ENCODE measurements at regions not wholly inside any gene's neighbourhood (a gene's known extent, or its start where the extent isn't known, plus 50 kb on each side); places are given as distances from the start of the nearest gene placed in this dataset.
"Not testable (repeated sequence)": the region's sequence is repeated elsewhere in the genome, so short reads cannot be mapped to it uniquely, and the experiment has no call there.

- DNase-seq: no peak
Measured at GRCh38 chr5:124796495-124796894, 50.1 kb upstream of the ZNF608 start.

- DNase-seq: no peak
Measured at GRCh38 chr5:124797665-124798087, 51.2 kb upstream of the ZNF608 start.

GRCh38 chr5:124798890-124799289 lies 52.5 kb upstream of the ZNF608 start:
- DNase-seq: no peak

GRCh38 chr5:124801551-124801950 lies 55.1 kb upstream of the ZNF608 start:
- DNase-seq: no peak

GRCh38 chr5:124803617-124804323 lies 57.3 kb upstream of the ZNF608 start:
- no peak for DNase-seq

- DNase-seq: no peak
Measured at GRCh38 chr5:124806026-124806372, 59.6 kb upstream of the ZNF608 start.

- DNase-seq: no peak
Measured at GRCh38 chr5:124806373-124807077, 60.1 kb upstream of the ZNF608 start.

GRCh38 chr5:124808842-124809268 lies 62.4 kb upstream of the ZNF608 start:
- no peak for DNase-seq

- no peak for DNase-seq
Measured at GRCh38 chr5:124810396-124811006, 64.1 kb upstream of the ZNF608 start.

GRCh38 chr5:124812771-124813358 lies 66.4 kb upstream of the ZNF608 start:
- DNase-seq: no peak

GRCh38 chr5:124816381-124816780 lies 69.9 kb upstream of the ZNF608 start:
- no peak for DNase-seq

GRCh38 chr5:124819201-124819600 lies 72.8 kb upstream of the ZNF608 start:
- DNase-seq: no peak

- no peak for DNase-seq
Measured at GRCh38 chr5:124822647-124823046, 76.2 kb upstream of the ZNF608 start.

GRCh38 chr5:124823380-124823779 lies 76.9 kb upstream of the ZNF608 start:
- no peak for DNase-seq

GRCh38 chr5:124824637-124825158 lies 78.3 kb upstream of the ZNF608 start:
- no peak for DNase-seq

- no peak for DNase-seq
Measured at GRCh38 chr5:124825250-124825982, 79.0 kb upstream of the ZNF608 start.

GRCh38 chr5:124825983-124826337 lies 79.5 kb upstream of the ZNF608 start:
- no peak for DNase-seq

GRCh38 chr5:124828731-124829234 lies 82.3 kb upstream of the ZNF608 start:
- no peak for DNase-seq

- no peak for DNase-seq
Measured at GRCh38 chr5:124831687-124832240, 85.3 kb upstream of the ZNF608 start.

- DNase-seq: no peak
Measured at GRCh38 chr5:124832510-124832909, 86.1 kb upstream of the ZNF608 start.

GRCh38 chr5:124836314-124836713 lies 89.9 kb upstream of the ZNF608 start:
- not testable (repeated sequence) for DNase-seq

- DNase-seq: no peak
Measured at GRCh38 chr5:124839371-124839998, 93.0 kb upstream of the ZNF608 start.

Measured in CD4-positive, alpha-beta T cell treated with Interleukin-17A for 4 hours (primary cell).